NCI-H774 (cell line): ENCODE measurements at regions not wholly inside any gene's neighbourhood (a gene's known extent, or its start where the extent isn't known, plus 50 kb on each side); places are given as distances from the start of the nearest gene placed in this dataset.
A peak's percentile ranks its signal among the peaks of the same experiment; 100 is the strongest.
"Not testable (repeated sequence)": the region's sequence is repeated elsewhere in the genome, so short reads cannot be mapped to it uniquely, and the experiment has no call there.

Experiments
- DNase-seq: peaks from one replicate; lab custom pipeline; 2025; lab: John Stamatoyannopoulos, UW

DNA sequence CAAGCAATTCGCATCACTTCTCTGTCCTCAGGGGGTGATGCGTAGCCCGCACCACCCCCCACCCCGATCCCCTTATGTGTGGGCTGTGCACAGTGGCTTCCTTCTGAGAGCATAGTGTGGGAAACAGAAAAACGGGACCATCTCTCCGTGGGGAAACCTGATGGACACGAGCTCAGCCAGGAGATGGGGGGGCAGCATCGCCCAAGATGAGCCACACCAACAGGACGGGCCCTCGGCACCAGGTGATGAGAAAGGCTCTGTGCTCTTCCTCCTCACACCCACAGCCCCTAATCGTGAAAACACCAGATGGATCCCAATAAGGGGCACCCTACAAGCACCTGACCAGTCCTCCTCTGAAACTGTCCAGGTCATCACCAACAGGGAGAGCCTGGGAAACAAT is 153.6 kb downstream of the SHANK2 start:
- DNase-seq = no peak

DNA sequence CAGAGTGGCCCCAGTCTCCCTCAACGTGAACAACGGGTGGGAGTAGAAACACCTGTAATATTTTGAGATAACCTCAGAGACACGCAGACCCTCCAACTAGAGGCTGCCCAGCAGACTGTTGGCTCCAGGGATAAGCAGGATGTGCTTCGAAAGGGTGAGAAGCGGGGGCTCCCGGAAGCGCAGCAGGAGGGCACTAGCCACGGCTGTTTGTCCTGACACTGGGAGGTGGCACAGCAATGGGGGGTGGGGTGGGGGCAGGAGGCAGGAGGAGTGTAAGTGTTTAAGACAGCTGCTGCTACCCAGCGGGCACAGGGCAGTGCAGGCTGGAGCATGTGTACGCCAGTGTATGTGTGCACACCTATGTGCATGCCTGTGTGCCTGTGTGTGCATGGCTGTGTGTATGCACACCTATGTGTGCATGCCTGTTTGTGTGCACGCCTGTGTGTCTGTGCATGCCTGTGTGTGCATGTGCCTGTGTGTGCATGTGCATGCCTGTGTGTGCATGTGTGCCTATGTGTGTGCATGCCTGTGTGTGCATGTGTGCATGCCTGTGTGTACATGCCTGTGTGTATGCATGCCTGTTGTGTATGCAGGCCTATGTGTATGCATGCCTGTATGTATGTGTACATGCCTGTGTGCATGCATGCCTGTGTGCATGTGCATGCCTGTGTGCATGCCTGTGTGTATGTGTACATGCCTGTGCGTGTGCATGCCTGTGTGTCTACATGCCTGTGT is 154.7 kb downstream of the SHANK2 start:
- DNase-seq = no peak

- no peak for DNase-seq
These were observed 155.5 kb downstream of the SHANK2 start for GRCh38 chr11:71096751-71097388.

DNA sequence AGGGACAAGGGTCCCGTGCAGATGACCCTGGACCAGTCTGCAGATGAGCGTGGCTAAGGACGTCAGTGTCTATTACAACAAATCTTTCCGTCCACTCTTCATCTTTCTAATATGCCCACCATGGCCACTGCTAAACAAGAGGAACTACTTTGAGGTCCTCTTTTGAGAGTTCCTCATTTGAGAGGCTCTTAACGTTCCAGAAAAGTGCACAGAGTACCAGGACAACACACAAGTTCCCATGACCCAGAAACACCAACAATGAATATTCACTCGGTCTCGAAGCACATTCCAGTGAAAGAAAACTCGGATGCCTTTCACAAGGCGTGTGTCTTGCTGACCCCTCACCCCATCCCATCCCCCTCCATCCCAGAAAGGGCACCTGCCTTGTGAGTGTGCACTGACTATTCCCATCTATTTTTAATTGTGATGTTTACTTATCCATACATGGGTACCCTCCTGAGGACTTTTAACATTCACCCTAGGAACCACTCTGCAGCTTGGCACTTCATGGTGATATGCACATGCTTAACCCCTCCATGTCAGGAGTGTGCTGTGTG is 157.0 kb downstream of the SHANK2 start:
- no peak for DNase-seq

- no peak for DNase-seq
These were observed 157.9 kb downstream of the SHANK2 start for GRCh38 chr11:71094296-71095077.

- DNase-seq = no peak
These were observed 158.6 kb downstream of the SHANK2 start for GRCh38 chr11:71093783-71094182.

GRCh38 chr11:71091506-71092265 is 160.7 kb downstream of the SHANK2 start:
- DNase-seq = no peak

- no peak for DNase-seq
These were observed 162.8 kb downstream of the SHANK2 start for GRCh38 chr11:71089571-71089970.

- not testable (repeated sequence) for DNase-seq
These were observed 163.8 kb downstream of the SHANK2 start for GRCh38 chr11:71088314-71089215.

GRCh38 chr11:71086687-71087258 is 165.6 kb downstream of the SHANK2 start:
- DNase-seq = peak; percentile 61

- DNase-seq = no peak
These were observed 167.9 kb downstream of the SHANK2 start for GRCh38 chr11:71084306-71085012.

DNA sequence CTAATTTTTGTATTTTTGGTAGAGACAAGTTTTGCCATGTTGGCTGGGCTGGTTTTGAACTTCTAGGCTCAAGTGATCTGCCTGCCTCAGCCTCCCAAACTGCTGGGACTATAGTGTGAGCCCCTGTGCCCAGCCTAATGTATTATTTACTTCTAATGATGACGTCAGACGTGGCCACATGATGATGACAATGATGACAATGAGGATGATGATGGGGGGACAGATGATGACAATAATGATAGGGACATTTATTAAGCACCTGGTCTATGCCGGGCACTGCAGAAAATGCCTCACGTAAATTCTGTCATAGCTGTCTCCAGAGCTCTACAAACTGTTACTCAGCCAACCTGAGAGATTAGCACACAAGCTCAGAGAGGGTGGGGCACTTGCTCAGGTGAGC is 169.3 kb downstream of the SHANK2 start:
- DNase-seq = no peak

- DNase-seq = no peak
These were observed 169.9 kb downstream of the SHANK2 start for GRCh38 chr11:71082454-71082853.

DNA sequence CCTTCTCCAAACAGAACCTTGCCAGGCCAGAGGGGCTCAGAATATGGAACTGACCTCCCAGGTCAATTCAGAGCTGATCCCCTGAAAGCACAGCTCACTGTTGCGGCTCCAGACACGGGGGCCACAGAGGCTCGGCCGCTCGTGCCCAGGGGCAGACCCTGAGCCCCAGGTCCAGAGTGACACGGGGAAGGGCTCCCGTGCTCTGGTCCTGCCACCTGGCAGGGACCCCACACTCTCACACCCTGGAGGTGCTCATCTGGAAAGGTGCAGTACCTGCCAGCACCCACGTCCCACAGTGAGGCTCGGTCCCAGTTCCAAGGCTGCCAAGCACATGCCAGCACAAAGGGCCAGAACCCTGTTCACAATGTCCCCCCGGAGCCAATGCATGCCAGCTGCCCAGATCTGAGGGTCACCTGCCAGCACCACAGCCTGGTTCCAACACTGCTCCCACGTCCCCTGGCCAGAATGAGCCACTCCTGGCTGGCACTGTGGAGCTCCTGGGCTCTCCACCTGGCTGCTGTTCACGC is 170.6 kb downstream of the SHANK2 start:
- DNase-seq = no peak

DNA sequence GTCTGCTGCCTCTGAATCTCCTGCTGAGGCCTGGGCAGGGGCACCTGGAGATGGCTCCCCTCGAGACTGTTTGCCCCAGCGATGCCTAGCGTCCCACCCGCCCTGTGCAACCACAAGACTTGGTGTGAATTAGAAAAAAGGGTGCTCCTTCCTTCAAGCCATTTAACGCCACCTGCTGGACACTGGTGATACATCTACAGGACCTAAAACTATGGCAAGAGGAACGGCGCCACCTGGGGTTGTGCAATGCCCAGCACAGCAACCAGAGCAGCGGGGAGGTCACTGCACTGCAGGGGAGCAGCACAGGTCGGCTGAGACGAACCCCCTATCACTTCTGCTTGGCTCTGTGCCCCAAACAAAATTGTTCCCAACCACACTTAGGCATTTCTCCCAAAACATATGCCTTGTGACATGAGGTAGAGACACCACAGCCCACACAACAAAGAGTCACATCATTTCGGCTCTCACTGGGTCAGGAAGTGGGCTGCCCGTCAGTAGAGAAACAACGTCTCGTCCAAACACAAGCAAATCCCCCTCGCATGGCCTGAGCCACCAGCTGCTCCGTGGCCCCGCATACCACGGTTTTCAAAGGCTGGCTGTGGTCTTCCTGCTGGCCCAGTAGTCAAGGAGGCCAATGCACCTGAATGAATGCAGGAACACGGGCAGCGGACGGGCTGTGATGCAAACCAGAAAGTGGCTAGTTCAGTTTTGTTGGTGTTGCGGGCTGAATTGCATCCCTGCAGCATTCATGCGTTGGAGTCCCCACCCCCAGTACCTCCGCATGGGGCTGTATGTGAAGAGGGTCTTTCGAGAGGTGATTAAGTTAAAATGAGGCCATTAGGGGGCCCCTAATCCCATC is 171.9 kb downstream of the SHANK2 start:
- DNase-seq = peak; percentile 89

DNA sequence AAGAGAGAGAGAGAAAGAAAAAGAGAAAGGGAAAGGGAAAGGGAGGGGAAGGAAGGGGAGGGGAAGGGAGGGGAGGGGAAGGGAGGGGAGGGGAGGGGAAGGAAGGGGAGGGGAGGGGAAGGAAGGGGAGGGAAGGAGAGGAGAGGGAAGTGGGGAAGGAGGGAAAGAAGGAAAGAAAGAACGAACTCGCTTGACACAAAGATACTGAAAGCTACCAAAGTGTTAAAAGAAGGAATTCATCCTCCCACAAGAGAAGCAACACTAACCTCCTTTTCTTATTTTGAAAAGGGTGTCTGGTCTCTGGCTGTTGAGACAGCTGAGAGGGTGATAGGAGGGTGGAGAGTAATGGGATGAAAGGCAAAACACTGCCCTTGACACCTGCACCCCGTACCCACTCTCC is 172.6 kb downstream of the SHANK2 start:
- no peak for DNase-seq

GRCh38 chr11:71078482-71078881 is 173.9 kb downstream of the SHANK2 start:
- no peak for DNase-seq

DNA sequence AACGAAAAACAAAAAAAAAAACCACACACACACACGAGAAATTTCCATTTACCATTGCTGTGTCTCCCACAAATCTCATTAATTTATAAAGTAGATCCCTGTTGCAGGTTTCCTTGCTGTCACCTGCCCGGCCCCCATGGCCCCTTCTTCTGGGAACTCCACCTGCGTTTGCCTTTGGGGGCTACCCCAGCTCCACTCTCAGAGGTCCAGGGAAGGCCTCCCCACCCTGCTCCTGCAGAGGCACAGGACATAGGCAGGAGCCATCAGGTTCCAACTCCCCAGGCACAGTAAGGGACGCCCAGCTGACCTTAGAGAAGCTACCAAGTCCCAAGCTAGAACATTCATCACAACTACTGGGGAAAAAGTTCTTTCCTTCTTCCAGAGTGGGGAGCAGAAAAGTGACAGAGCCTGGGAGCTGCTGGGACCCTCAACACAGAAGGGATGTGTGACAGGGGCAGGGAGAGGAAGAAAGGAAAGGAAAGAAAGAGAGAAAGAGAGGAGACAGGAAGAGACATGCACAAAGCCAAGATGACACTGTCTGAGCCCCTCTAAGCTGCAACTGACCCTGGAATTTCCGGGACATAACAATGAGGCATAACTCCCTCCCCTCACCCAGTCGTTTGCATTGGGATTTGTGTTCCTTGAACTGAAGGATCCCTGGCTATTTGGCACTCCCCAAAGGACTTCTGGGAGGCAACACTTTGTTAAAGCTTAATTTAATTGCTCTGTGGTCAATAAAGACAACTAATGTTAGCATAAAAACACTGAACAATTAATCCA is 175.7 kb downstream of the SHANK2 start:
- no peak for DNase-seq
